ENCODE measurements at regions not wholly inside any gene's neighbourhood (a gene's known extent, or its start where the extent isn't known, plus 50 kb on each side); places are given as distances from the start of the nearest gene placed in this dataset.
"Not testable (repeated sequence)": the region's sequence is repeated elsewhere in the genome, so short reads cannot be mapped to it uniquely, and the experiment has no call there.

DNA sequence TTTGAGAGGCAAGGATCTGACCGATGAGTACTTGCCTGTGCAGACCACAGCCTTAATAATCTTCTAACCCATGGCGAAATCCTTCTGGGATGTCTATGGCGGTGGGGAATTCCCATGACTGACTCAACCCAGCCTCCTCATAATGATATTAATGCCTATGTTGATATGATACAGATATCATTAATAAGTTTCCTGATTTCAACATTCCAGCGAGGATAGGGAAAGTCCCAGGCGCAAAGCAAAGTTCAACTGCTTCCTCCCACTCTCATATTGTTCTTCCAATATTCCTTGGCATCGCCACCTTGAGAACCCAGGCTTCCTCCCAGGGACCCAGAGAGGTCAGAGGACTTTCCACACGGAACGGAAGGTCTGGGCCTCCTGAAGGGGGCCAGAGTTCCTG lies 110.3 kb upstream of the TMEM45B start:
- Histone ChIP-seq H3K4me3 (no peak overlapping the region), H3K4me1 (no peaks in the 10 kb centered on the region), H3K27me3 (peaks cover 13% of the 10 kb centered on the region), H3K27ac (no peak overlapping the region), H3K9me3 (no peaks in the 10 kb centered on the region), H3K36me3 (no peaks in the 10 kb centered on the region)
- ATAC-seq = no peak
- no peak for TF ChIP-seq POLR2AphosphoS5 (IDR thresholded peaks at IDR 0.05)
- no peak for TF ChIP-seq EP300 (IDR thresholded peaks at IDR 0.05)
- no peak for TF ChIP-seq POLR2A (IDR thresholded peaks at IDR 0.05)
- TF ChIP-seq, protein P1, sequence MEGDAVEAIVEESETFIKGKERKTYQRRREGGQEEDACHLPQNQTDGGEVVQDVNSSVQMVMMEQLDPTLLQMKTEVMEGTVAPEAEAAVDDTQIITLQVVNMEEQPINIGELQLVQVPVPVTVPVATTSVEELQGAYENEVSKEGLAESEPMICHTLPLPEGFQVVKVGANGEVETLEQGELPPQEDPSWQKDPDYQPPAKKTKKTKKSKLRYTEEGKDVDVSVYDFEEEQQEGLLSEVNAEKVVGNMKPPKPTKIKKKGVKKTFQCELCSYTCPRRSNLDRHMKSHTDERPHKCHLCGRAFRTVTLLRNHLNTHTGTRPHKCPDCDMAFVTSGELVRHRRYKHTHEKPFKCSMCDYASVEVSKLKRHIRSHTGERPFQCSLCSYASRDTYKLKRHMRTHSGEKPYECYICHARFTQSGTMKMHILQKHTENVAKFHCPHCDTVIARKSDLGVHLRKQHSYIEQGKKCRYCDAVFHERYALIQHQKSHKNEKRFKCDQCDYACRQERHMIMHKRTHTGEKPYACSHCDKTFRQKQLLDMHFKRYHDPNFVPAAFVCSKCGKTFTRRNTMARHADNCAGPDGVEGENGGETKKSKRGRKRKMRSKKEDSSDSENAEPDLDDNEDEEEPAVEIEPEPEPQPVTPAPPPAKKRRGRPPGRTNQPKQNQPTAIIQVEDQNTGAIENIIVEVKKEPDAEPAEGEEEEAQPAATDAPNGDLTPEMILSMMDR (IDR thresholded peaks at IDR 0.05) = no peak
- WGBS, 2 donors (ENCODE audit: low coverage in 1 of 2) = 85 to 87% methylated on average over 6 to 7 of the region's 8 CpGs

DNA sequence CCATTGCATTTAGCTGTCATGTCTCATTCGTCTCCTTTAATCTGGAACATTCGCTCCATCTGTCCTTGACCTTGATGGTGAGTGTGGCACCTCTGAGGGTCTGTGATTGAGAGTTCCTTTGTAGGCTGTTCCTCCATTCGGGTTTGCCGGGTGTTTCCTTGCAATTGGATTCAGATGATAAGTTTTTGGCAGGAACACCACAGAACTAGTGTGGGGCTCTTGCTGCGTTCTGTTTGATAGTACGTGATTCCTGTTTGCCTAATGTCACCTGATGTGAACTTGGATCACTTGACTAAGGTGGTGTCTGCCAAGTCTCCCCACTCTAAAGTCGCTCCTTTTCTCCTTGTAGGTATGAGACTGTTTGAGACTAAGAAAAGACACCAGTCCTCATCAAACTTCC lies 109.7 kb upstream of the TMEM45B start:
- no peak for ATAC-seq
- Histone ChIP-seq H3K4me1 (no peaks in the 10 kb centered on the region), H3K4me3 (no peak overlapping the region), H3K27me3 (peaks cover 19% of the 10 kb centered on the region), H3K27ac (no peak overlapping the region), H3K9me3 (no peaks in the 10 kb centered on the region), H3K36me3 (no peaks in the 10 kb centered on the region)
- no peak for TF ChIP-seq POLR2A (IDR thresholded peaks at IDR 0.05)
- TF ChIP-seq POLR2AphosphoS5 (IDR thresholded peaks at IDR 0.05) = no peak
- TF ChIP-seq EP300 (IDR thresholded peaks at IDR 0.05) = no peak
- TF ChIP-seq, protein P1 (IDR thresholded peaks at IDR 0.05) = no peak
- WGBS, 2 donors (ENCODE audit: low coverage in 1 of 2) = 54 to 59% methylated on average over 5 to 7 of the region's 7 CpGs

DNA sequence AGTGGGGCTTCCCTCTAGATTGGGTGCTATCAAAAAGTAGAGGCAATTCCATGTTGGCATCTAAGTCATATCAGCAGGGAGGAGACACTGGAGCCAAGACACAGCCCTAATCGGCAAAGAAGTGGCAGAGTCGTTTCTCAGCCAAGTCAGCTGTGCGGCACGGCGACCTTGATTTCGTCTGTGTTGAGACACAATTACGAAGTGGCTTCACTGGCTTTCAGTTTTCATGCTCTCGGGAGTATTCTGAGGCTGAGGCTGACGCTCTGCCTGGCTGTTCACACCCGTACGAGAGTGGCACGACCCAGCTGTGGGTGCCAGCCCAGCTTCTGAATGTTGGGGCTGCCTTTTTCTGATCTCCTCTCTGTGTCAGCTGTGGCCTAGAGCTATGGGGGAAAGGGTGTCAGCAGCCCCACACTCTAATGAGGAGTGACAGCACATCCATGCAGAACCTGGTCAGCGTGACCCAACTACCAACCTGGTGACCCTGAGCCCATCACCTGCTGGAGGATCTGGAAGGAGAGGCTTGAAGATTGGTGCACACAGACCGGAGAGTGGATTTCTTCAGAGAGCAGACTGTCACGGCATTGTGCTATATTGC lies 105.7 kb upstream of the TMEM45B start:
- Histone ChIP-seq H3K27me3 (peaks cover 24% of the 10 kb centered on the region), H3K4me3 (no peak overlapping the region), H3K27ac (no peak overlapping the region), H3K9me3 (peaks cover 0 to 9% (median 0%) of the 10 kb centered on the region in 3 donors), H3K36me3 (no peaks in the 10 kb centered on the region), H3K4me1 (no peaks in the 10 kb centered on the region)
- ATAC-seq = no peak
- TF ChIP-seq EP300 (IDR thresholded peaks at IDR 0.05) = no peak
- no peak for TF ChIP-seq POLR2A (IDR thresholded peaks at IDR 0.05)
- TF ChIP-seq POLR2AphosphoS5 (IDR thresholded peaks at IDR 0.05) = no peak
- TF ChIP-seq, protein P1 (IDR thresholded peaks at IDR 0.05) = no peak
- 82% methylated on average over 6 of the region's 15 CpGs; no CpG with 5 or more reads in 1 of the 2 donors for whole genome bisulfite sequencing, 2 donors (ENCODE audit: low coverage in 1 of 2)

DNA sequence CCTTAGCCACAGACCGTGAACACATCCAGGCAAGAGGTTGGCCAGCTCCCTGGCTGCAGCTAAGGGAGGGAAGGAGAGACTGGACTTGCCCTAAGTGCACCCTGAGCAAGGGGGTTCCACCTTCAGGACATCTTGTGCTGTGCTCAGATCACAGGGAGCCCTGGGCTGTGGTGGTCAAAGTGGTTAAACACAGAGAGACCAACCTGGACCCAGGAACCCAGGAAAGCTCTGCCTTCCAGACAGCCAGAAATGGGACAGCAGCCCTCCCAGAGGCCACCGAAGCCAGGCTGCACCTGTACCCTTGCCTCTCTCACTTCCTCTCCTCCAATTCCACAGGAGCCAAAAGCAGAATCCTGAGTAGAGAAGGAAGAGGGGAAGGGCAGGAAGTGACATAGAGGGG lies 105.2 kb upstream of the TMEM45B start:
- peaks cover 24% of the 10 kb centered on the region for H3K27me3 ChIP-seq
- no peak for ATAC-seq
- H3K27ac ChIP-seq = no peak overlapping the region
- 90% methylated on average over 2 of the region's 2 CpGs; no CpG with 5 or more reads in 1 of the 2 donors for WGBS, 2 donors (ENCODE audit: low coverage in 1 of 2)
- no peaks in the 10 kb centered on the region for H3K4me1 ChIP-seq
- peaks cover 0 to 9% (median 0%) of the 10 kb centered on the region in 3 donors for H3K9me3 ChIP-seq
- TF ChIP-seq POLR2A (IDR thresholded peaks at IDR 0.05) = no peak
- TF ChIP-seq EP300 (IDR thresholded peaks at IDR 0.05) = no peak
- TF ChIP-seq, protein P1 (IDR thresholded peaks at IDR 0.05) = no peak
- no peak for TF ChIP-seq POLR2AphosphoS5 (IDR thresholded peaks at IDR 0.05)
- no peaks in the 10 kb centered on the region for H3K36me3 ChIP-seq
- H3K4me3 ChIP-seq = no peak overlapping the region

DNA sequence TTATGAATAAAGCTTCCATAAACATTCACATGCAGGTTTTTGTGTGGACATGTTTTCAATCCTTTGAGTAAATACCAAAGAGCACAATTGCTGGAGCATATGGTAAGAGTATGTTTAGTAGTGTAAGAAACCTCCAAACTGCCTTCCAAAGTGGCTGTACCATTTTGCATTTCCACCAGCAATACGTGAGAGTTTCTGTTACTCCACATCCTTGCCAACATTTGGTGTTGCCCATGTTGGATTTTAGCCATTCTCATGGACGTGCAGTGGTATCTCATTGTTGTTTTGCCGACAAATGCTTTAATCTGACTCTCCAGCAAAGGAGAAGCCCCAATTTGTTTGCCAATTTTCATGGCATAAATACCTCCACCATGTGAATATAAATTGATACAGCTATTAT lies 103.9 kb upstream of the TMEM45B start:
- Histone ChIP-seq H3K4me3 (no peak overlapping the region), H3K27me3 (peaks cover 24% of the 10 kb centered on the region), H3K4me1 (no peaks in the 10 kb centered on the region), H3K36me3 (no peaks in the 10 kb centered on the region), H3K27ac (no peak overlapping the region), H3K9me3 (peaks cover 0 to 9% (median 0%) of the 10 kb centered on the region in 3 donors)
- TF ChIP-seq EP300 (IDR thresholded peaks at IDR 0.05) (no peak), POLR2AphosphoS5 (IDR thresholded peaks at IDR 0.05) (no peak), POLR2A (IDR thresholded peaks at IDR 0.05) (no peak)
- TF ChIP-seq, protein P1 (IDR thresholded peaks at IDR 0.05) = no peak
- no peak for ATAC-seq
- WGBS, 2 donors (ENCODE audit: low coverage in 1 of 2) = 50 to 54% methylated on average over 1 to 2 of the region's 3 CpGs

DNA sequence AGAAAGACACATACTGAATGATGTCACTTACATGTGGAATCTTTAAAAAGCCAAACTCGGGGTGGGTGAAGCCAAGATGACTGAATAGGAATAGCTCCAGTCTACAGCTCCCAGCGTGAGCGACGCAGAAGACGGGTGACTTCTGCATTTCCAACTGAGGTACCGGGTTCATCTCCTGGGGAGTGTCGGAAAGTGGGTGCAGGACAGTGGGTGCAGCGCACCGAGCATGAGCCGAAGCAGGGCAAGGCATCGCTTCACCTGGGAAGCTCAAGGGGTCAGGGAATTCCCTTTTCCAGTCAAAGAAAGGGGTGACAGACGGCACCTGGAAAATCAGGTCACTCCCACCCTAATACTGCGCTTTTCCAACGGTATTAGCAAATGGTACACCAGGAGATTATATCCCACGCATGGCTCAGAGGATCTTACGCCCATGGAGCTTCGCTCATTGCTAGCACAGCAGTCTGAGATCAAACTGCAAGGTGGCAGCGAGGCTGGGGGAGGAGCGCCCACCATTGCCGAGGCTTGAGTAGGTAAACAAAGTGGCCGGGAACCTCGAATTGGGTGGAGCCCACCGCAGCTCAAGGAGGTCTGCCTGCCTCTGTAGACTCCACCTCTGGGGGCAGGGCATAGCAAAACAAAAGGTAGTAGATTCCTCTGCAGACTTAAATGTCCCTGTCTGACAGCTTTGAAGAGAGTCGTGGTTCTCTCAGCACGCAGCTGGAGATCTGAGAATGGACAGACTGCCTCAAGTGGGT lies 103.0 kb upstream of the TMEM45B start:
- not testable (repeated sequence) for ATAC-seq, H3K27ac ChIP-seq, H3K9me3 ChIP-seq, H3K36me3 ChIP-seq, H3K4me3 ChIP-seq, H3K4me1 ChIP-seq
- 89 to 93% methylated on average over 11 to 18 of the region's 25 CpGs for WGBS, 2 donors (ENCODE audit: low coverage in 1 of 2)
- H3K27me3 ChIP-seq = peaks cover 24% of the 10 kb centered on the region
